IPS DF 6.9 (cell line): ENCODE measurements at regions not wholly inside any gene's neighbourhood (a gene's known extent, or its start where the extent isn't known, plus 50 kb on each side); places are given as distances from the start of the nearest gene placed in this dataset.
A peak's percentile ranks its signal among the peaks of the same experiment; 100 is the strongest.

Experiments
- DNase-seq: peaks from one replicate; pipeline ENCODE4 v3.0.0-alpha.2; 2013; ENCODE audit warnings: low read depth, low spot score
- H3K27ac ChIP-seq: one replicate; pipeline ENCODE4 v1.5.1; 2013; ENCODE audit warnings: low read length, control low read depth
- H3K27me3 ChIP-seq: 2 replicates; pipeline ENCODE4 v1.6.1; 2013; ENCODE audit warnings: mild to moderate bottlenecking, low read length; ENCODE audit not compliant: control insufficient read depth, insufficient read depth
- H3K36me3 ChIP-seq: 2 replicates; pipeline ENCODE4 v1.6.1; 2013; ENCODE audit warnings: low read length; ENCODE audit not compliant: control insufficient read depth, insufficient read depth
- H3K4me1 ChIP-seq: 2 replicates; pipeline ENCODE4 v1.6.1; 2013; ENCODE audit warnings: low read length; ENCODE audit not compliant: control insufficient read depth, insufficient read depth
- H3K4me3 ChIP-seq: 2 replicates; pipeline ENCODE4 v1.5.1; 2013; ENCODE audit warnings: mild to moderate bottlenecking, low read length
- H3K9me3 ChIP-seq: 2 replicates; pipeline ENCODE4 v1.6.1; 2013; ENCODE audit warnings: low read length, inconsistent platforms; ENCODE audit not compliant: control insufficient read depth, insufficient read depth
- WGBS: extraction: QIAGEN DNeasy Blood & Tissue Kit; methylation state at CpG from one replicate; pipeline ENCODE4 v1.1.7; 2013; ENCODE audit warnings: mixed read lengths, missing lambda C conversion rate; ENCODE audit not compliant: insufficient read length, insufficient coverage; 5-methylcytosine and 5-hydroxymethylcytosine counted together

DNA sequence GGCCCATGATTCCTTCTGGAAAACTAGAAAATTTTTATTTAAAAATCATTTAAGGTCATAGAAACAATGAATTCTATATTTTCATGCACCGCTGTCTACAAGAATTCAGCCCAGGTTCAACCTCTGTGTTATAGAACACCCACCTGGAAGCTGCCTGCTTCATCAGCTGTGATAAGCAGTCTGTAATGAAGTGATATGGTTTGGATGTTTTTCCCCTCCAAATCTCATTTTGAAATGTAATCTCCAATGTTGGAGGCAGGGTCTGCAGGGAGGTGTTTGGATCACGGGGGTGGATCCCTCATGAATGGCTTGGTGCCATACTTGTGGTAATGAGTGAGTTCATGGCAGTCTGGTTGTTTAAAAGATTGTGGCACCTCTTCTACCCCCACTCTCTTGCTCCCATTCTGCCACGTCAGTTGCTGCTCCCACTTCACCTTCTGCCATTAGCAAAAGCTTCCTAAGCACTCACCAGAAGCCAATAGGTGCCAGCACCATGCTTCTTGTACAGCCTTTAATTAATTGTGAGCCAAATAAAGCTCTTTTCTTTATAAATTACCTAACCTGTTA lies 55.6 kb downstream of the MRPL32 start:
- Histone ChIP-seq H3K36me3 (no peaks in the 10 kb centered on the region), H3K4me1 (no peaks in the 10 kb centered on the region), H3K27me3 (no peaks in the 10 kb centered on the region), H3K9me3 (no peaks in the 10 kb centered on the region), H3K4me3 (no peak overlapping the region), H3K27ac (no peak overlapping the region)
- no peak for DNase-seq
- no CpG with 5 or more reads among the region's 3 CpGs for WGBS

DNA sequence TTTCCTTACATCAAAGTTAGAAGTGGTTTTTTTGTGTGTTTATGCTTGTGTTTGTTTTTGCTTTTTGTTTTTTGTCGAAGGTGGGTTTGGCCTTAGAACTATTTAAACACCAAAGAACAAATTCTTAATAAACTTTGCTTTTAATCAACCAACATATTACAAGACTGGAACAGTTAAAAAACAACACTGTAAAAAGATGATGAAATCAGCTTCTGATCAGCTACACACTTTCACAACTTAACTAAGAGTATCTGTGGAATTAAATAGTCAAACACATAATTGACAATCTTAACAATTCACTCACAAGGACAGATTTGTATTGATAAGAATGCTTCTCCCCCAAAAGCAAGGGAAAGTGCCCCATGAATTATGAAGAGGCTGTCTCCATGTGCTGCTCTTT lies 58.8 kb downstream of the MRPL32 start:
- Histone ChIP-seq H3K36me3 (no peaks in the 10 kb centered on the region), H3K4me1 (no peaks in the 10 kb centered on the region), H3K27me3 (no peaks in the 10 kb centered on the region), H3K9me3 (no peaks in the 10 kb centered on the region), H3K4me3 (no peak overlapping the region), H3K27ac (no peak overlapping the region)
- WGBS, result no CpG with 5 or more reads among the region's 1 CpG
- DNase-seq, result no peak

DNA sequence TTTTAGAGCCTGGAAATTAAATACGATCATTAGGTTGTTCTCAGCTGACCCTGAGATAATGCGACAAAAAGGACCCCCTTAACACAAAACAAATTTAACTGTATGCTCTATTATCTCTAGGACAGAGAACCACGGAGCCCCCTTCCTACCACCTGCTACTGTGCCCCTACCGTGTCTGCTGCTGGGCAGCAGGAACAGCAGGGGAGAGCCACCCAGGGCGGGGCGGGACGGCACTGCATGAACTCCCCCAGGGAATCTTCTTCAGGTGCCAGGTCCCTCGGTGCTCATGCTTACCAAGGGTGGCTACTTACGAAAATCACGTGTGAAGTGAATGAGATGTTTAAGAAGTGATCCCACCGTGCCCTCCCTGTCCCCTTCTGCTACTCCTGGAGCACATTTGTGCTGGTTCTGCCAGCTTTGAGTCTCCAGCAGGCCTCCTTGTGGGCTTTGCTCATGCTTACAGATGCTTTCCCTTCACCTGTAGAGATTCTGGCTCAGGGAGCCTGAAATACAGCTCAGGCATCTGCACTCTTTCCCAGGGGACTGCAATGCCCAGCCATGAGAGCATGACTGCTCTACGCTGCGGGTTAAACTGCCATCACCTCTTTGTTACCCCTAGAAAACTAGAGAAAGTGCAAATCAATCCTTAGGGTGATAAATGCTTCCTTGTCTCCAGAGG lies 59.9 kb downstream of the MRPL32 start:
- peak; percentile 11 for DNase-seq
- no peaks in the 10 kb centered on the region for H3K36me3 ChIP-seq
- WGBS, result no CpG with 5 or more reads among the region's 13 CpGs

DNA sequence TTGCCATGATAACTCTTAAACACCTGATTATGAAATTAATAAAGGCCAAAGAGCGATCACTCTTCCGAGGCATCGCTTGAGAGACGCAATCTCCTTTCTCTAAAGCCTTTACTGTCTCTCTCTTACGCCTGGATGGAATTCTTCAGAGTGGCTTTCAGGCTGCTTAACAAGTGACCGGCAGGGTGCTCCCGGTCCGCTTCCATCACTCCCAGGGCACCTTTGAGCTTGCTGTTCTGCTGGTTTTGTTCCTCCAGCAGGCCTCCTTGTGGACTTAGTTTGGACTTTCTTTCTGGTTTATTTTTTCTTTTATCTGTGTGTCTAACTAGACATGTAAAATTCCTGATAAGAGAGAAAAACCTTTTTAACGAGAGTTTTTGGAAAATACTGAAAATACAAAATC lies 60.9 kb downstream of the MRPL32 start:
- H3K4me3 ChIP-seq, result no peak overlapping the region
- DNase-seq, result peak; percentile 22
- H3K9me3 ChIP-seq, result no peaks in the 10 kb centered on the region
- no CpG with 5 or more reads among the region's 9 CpGs for WGBS
- H3K4me1 ChIP-seq, result no peaks in the 10 kb centered on the region
- no peak overlapping the region for H3K27ac ChIP-seq
- no peaks in the 10 kb centered on the region for H3K27me3 ChIP-seq
- H3K36me3 ChIP-seq, result no peaks in the 10 kb centered on the region

More for the DNA sequence above, 59.9 kb downstream of the MRPL32 start:
- no peak overlapping the region for H3K27ac ChIP-seq
- H3K4me3 ChIP-seq, result no peak overlapping the region
- H3K4me1 ChIP-seq, result no peaks in the 10 kb centered on the region
- H3K27me3 ChIP-seq, result no peaks in the 10 kb centered on the region
- H3K9me3 ChIP-seq, result no peaks in the 10 kb centered on the region

DNA sequence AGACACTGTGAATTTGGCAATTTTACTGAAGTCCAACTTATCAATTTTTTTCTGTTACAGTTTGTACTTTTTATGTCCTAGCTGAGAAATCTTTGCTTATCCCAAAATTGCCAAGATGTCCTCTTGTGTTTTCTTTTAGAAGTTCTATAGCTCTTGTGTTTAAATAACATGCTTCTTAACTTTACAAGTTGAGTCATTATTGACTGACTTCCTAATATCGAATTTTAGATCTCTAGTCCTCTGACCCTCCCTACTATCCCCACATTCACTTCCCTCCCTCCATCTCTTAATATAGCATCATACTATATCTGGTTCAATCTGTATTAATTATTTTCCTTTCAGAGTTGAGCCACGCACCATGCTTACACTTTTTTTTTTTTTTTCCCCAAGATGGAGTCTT lies 61.9 kb downstream of the MRPL32 start:
- Histone ChIP-seq H3K27me3 (no peaks in the 10 kb centered on the region), H3K27ac (no peak overlapping the region), H3K4me1 (no peaks in the 10 kb centered on the region), H3K36me3 (no peaks in the 10 kb centered on the region), H3K4me3 (no peak overlapping the region), H3K9me3 (no peaks in the 10 kb centered on the region)
- WGBS, result 100% methylated on average over 1 of the region's 2 CpGs
- DNase-seq, result no peak

DNA sequence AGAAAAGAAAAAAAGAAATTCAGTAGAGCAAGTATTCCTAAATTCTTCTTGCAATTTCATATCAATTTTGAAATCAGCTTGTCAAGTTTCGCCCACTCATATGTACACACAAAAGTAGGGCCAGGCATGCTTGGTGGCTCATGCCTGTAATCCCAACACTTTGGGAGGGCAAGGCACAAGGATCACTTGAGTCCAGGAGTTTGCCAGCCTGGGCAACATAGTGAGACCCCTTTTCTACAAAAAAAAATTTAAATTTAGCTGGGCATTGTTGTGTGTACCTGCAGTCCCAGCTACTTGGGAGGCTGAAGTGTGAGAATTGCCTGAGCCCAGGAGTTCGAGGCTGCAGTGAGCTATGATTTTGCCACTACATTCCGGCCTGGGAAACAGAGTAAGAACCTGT lies 65.4 kb downstream of the MRPL32 start:
- Histone ChIP-seq H3K27me3 (no peaks in the 10 kb centered on the region), H3K36me3 (no peaks in the 10 kb centered on the region), H3K4me1 (no peaks in the 10 kb centered on the region), H3K9me3 (no peaks in the 10 kb centered on the region), H3K4me3 (no peak overlapping the region), H3K27ac (no peak overlapping the region)
- no CpG with 5 or more reads among the region's 3 CpGs for WGBS
- no peak for DNase-seq

DNA sequence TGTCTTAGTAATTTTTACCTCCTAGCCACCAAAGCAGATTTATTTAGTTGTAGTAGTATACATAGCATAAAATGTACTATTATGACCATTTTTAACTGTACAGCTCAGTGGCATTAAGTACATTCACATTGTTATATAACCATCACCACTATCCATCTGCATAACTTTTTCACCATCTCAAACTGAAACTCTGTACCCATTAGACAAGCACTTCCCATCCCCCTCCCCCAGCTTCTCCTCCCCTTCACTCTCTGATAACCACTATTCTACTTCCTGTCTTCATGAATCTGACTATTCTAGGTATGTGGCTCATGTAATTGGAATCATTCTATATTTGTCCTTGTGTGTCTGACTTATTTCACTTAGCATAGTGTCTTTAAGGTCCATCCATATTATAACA lies 71.9 kb downstream of the MRPL32 start:
- no peaks in the 10 kb centered on the region for H3K9me3 ChIP-seq
- no peaks in the 10 kb centered on the region for H3K36me3 ChIP-seq
- no peaks in the 10 kb centered on the region; the same call in 1 of the 2 replicates for H3K4me1 ChIP-seq
- no peaks in the 10 kb centered on the region for H3K27me3 ChIP-seq
- H3K27ac ChIP-seq, result no peak overlapping the region
- DNase-seq, result no peak
- H3K4me3 ChIP-seq, result no peak overlapping the region

DNA sequence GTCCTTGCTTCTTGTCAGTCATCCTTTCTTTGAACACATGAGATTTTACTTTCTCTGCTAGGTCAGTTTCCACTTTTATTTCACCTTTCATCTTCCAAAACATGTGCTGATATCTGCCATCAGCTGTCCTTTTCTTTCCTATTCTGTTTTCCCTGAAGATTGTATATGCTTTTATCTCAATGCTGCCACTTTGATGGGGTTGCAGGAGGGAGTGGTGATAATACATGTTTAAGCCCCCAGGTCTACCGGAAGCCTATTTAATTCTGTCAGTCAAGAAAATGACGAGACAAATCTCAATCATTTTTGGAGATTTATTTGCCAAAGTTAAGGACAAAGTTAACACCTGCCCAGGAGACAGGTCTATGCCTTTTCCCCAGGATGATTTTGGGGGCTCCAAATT lies 73.8 kb downstream of the MRPL32 start:
- no CpG with 5 or more reads among the region's 2 CpGs for WGBS
- no peak overlapping the region for H3K4me3 ChIP-seq
- no peaks in the 10 kb centered on the region for H3K36me3 ChIP-seq
- no peak overlapping the region for H3K27ac ChIP-seq
- no peaks in the 10 kb centered on the region for H3K27me3 ChIP-seq
- no peaks in the 10 kb centered on the region; the same call in 1 of the 2 replicates for H3K4me1 ChIP-seq
- no peak for DNase-seq
- no peaks in the 10 kb centered on the region for H3K9me3 ChIP-seq

DNA sequence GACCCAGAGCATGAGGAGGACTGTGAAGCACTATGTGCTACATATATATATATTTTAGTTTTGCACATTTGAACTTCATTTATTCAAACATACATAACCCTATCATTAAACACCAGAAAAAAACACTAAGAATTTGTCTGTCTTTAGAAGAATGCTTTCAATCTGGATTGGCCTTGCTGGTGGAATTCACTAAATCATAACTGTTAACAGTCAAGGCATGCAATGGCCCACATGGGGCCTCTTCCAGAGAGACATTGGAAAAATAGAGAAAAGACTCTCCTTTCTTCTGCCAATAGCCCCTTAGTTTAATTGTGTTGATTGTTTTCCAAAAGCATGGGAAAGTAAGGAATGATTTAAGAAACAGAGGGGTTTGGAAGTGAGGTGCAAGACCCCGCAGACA lies 77.9 kb downstream of the MRPL32 start:
- H3K4me1 ChIP-seq, result no peaks in the 10 kb centered on the region; the same call in 1 of the 2 replicates
- H3K27me3 ChIP-seq, result no peaks in the 10 kb centered on the region
- no peak for DNase-seq
- H3K4me3 ChIP-seq, result no peak overlapping the region
- H3K9me3 ChIP-seq, result no peaks in the 10 kb centered on the region
- WGBS, result no CpG with 5 or more reads among the region's 1 CpG
- H3K27ac ChIP-seq, result no peak overlapping the region
- H3K36me3 ChIP-seq, result no peaks in the 10 kb centered on the region

DNA sequence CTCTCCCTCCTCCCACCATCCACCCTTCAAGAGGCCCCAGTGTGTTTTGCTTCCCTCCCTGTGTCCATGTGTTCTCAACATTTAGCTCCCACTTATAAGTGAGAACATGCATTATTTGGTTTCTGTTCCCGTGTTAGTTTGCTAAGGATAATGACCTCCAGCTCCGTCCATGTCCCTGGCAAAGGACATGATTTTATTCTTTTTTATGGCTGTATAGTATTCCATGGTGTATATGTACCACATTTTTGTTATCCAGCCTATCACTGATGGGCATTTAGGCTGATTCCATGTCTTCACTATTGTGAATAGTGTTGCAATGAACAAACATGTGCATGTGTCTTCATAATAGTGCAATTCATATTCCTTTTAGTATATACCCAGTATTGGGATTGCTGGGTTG lies 79.7 kb downstream of the MRPL32 start:
- no peak for DNase-seq
- Histone ChIP-seq H3K4me3 (no peak overlapping the region), H3K9me3 (no peaks in the 10 kb centered on the region), H3K36me3 (no peaks in the 10 kb centered on the region), H3K27me3 (no peaks in the 10 kb centered on the region), H3K4me1 (no peaks in the 10 kb centered on the region; the same call in 1 of the 2 replicates), H3K27ac (no peak overlapping the region)
- WGBS, result no CpG with 5 or more reads among the region's 2 CpGs

DNA sequence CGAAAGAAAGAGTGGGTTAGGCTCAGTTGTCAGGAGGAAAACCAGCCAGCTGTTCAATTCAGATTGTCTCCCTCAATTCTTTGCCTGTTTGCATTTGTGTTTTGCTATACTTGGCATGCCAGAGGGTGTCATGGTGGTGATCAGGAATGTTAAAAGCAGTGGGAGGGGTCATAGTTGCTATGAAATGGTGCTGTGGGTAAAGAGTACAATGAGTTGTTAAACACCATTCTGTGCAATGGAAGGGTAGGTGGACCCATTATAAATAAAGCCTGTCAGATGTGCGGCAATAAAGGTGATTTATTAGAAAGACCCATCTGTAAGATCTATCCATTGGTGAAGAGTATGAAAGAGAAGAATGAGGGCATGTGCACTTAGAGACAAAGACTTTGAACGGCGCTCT lies 82.2 kb downstream of the MRPL32 start:
- DNase-seq, result no peak
- Histone ChIP-seq H3K4me3 (no peak overlapping the region), H3K27me3 (no peaks in the 10 kb centered on the region), H3K36me3 (no peaks in the 10 kb centered on the region), H3K9me3 (no peaks in the 10 kb centered on the region), H3K4me1 (no peaks in the 10 kb centered on the region), H3K27ac (no peak overlapping the region)
- WGBS, result no CpG with 5 or more reads among the region's 4 CpGs
